Type B pancreatic cell (in vitro differentiated cells): ENCODE measurements at regions not wholly inside any gene's neighbourhood (a gene's known extent, or its start where the extent isn't known, plus 50 kb on each side); places are given as distances from the start of the nearest gene placed in this dataset.

Source experiments
- DNase-seq: peaks from one replicate; pipeline ENCODE4 v3.0.0; 2021; ENCODE audit warnings: mixed read lengths; ENCODE audit not compliant: unreplicated experiment; ENCODE audit errors: extremely low spot score
- H3K27ac Mint-ChIP-seq: 2 replicates; pipeline ENCODE4 v1.8.0; 2021; ENCODE audit warnings: mild to moderate bottlenecking, mixed read lengths
- H3K27me3 Mint-ChIP-seq: 2 replicates; pipeline ENCODE4 v1.8.0; 2021; ENCODE audit warnings: mixed read lengths
- H3K36me3 Mint-ChIP-seq: 2 replicates; pipeline ENCODE4 v1.8.0; 2021; ENCODE audit warnings: mixed read lengths
- H3K4me1 Mint-ChIP-seq: one replicate; pipeline ENCODE4 v1.8.0; 2021; ENCODE audit warnings: mixed read lengths; ENCODE audit not compliant: unreplicated experiment
- H3K4me3 Mint-ChIP-seq: 2 replicates; pipeline ENCODE4 v1.8.0; 2021; ENCODE audit warnings: mild to moderate bottlenecking, mixed read lengths
- H3K9me3 Mint-ChIP-seq: 2 replicates; pipeline ENCODE4 v1.8.0; 2021; ENCODE audit warnings: mixed read lengths
- TF ChIP-seq, protein P1 (sequence below): fragments of 200-600 bp; sonication (generic); conservative IDR thresholded peaks from 2 replicates; pipeline ENCODE4 v1.5.0; 2021; ENCODE audit warnings: antibody characterized with exemption, mild to moderate bottlenecking

DNA sequence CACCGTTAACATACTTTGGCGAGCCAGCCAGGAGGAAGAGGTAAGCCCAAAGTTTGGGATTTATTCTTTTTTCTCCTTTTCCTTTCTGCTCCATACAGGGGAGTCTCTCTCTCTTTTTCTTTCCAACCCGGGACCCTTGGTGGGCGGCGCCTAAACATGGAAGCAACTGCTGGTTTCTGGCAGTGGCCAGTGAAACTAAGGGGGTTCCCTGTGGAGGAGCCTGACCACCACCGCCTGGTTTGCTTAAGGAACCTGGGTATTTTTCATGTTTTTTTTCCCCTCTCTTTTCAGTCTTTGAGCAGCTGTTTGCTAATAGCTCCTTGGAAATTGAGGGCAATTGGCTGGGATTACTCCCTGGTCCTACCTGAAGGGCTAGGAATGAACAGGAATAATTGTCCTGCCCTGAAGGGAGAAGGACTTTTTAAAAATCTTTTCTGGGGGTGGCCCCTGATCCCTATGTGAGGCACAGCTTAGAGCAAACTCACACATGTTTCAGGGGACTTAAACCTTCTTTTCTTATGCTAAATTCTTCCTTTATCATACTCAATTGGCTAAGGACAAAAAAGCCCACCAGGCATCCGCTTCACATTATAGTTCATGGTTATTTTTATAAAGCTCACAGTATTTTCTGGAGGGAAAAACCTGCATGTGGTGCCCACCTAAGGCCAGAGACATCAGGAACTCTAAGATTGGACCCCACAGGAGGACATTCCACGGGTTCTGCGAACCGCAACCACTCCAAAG is 61.3 kb upstream of the PLD5 start:
- Mint-ChIP-seq H3K4me3 (no peak overlapping the region), H3K27ac (no peak overlapping the region), H3K9me3 (no peaks in the 10 kb centered on the region), H3K27me3 (peaks cover 7% of the 10 kb centered on the region), H3K4me1 (no peaks in the 10 kb centered on the region), H3K36me3 (no peaks in the 10 kb centered on the region)
- TF ChIP-seq, protein P1, sequence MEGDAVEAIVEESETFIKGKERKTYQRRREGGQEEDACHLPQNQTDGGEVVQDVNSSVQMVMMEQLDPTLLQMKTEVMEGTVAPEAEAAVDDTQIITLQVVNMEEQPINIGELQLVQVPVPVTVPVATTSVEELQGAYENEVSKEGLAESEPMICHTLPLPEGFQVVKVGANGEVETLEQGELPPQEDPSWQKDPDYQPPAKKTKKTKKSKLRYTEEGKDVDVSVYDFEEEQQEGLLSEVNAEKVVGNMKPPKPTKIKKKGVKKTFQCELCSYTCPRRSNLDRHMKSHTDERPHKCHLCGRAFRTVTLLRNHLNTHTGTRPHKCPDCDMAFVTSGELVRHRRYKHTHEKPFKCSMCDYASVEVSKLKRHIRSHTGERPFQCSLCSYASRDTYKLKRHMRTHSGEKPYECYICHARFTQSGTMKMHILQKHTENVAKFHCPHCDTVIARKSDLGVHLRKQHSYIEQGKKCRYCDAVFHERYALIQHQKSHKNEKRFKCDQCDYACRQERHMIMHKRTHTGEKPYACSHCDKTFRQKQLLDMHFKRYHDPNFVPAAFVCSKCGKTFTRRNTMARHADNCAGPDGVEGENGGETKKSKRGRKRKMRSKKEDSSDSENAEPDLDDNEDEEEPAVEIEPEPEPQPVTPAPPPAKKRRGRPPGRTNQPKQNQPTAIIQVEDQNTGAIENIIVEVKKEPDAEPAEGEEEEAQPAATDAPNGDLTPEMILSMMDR = no peak
- no peak for DNase-seq

DNA sequence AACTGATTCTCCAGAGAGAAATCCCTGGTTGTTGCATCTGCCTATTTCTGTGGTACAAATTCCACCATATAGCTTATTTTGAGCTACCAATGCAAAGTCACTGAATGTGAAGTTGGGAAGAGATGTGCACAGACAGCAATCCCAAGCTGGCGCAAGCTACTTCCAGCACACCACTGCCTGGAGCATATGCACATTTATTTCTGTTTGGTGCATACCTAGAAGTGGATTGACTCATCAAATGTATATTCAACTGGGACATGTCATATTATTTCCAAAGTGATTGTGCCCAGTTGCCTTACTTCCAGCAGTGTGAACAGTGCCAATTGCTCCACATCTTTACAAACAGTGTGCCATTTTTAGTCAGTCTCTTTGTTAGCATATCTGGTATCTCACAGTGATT is 58.2 kb upstream of the PLD5 start:
- H3K27me3 Mint-ChIP-seq = no peaks in the 10 kb centered on the region
- TF ChIP-seq, protein P1 = no peak
- no peaks in the 10 kb centered on the region for H3K4me1 Mint-ChIP-seq
- no peaks in the 10 kb centered on the region for H3K9me3 Mint-ChIP-seq
- no peaks in the 10 kb centered on the region for H3K36me3 Mint-ChIP-seq
- no peak for DNase-seq
- no peak overlapping the region for H3K4me3 Mint-ChIP-seq
- no peak overlapping the region for H3K27ac Mint-ChIP-seq

DNA sequence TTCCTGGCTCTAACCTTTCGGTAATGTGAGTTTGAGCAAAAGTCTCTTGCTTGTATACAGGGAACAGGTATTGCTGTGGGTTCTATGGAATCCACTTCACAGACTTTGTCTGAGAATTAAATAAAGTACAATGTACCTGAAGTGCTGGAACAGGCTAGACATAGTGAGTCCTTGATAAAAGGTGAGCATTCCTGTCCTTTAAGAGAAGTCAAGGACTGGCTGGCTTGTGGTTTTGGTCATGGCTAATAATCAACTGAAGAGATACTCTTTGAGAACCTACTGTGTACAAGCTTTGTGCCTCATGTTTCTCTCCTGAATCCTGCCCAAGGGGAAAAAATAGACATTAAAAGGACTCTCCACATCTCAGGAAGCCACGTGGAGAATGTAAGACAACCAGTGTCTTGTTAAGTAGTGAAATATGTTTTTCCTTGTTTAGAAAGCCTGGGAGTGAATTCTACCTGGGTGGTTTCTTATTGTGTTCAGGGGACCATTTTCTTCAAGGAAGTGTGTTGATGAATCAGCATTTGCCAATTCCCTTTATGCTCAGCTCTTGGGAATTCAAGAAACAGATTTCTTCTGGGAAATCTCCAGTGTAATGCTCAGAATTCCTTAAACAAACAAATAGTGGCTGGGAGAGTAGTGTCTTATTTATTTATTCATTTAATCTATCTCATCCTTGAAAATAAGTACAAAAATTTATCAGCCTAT is 55.2 kb upstream of the PLD5 start:
- no peaks in the 10 kb centered on the region for H3K27me3 Mint-ChIP-seq
- no peak overlapping the region for H3K27ac Mint-ChIP-seq
- DNase-seq = no peak
- no peaks in the 10 kb centered on the region for H3K4me1 Mint-ChIP-seq
- TF ChIP-seq, protein P1 = no peak
- H3K4me3 Mint-ChIP-seq = no peak overlapping the region
- no peaks in the 10 kb centered on the region for H3K36me3 Mint-ChIP-seq
- no peaks in the 10 kb centered on the region for H3K9me3 Mint-ChIP-seq
